Loucy (cell line): ENCODE measurements at regions not wholly inside any gene's neighbourhood (a gene's known extent, or its start where the extent isn't known, plus 50 kb on each side); places are given as distances from the start of the nearest gene placed in this dataset.

ENCODE experiments used
- H2AFZ ChIP-seq: fragments of 200-600 bp; sonication (generic); 2 replicates; pipeline ENCODE4 v1.6.0; 2016; ENCODE audit warnings: antibody characterized with exemption, mild to moderate bottlenecking, low read length, moderate library complexity
- H3F3A ChIP-seq: fragments of 200-600 bp; 2 replicates; pipeline ENCODE4 v1.6.0; 2016; ENCODE audit warnings: antibody characterized with exemption, low read depth, mild to moderate bottlenecking
- H3K27me3 ChIP-seq: fragments of 200-600 bp; sonication (generic); 2 replicates; pipeline ENCODE4 v1.6.1; 2014; ENCODE audit warnings: low read length, mild to moderate bottlenecking; ENCODE audit not compliant: insufficient read depth, poor library complexity, severe bottlenecking
- H3K36me3 ChIP-seq: fragments of 200-600 bp; sonication (generic); 2 replicates; pipeline ENCODE4 v1.6.1; 2016; ENCODE audit warnings: low read length; ENCODE audit not compliant: insufficient read depth
- H3K4me1 ChIP-seq: fragments of 200-600 bp; sonication (generic); 2 replicates; pipeline ENCODE4 v1.5.1; 2014; ENCODE audit warnings: low read length, mild to moderate bottlenecking; ENCODE audit not compliant: insufficient read depth, poor library complexity, severe bottlenecking
- H3K4me2 ChIP-seq: fragments of 200-600 bp; sonication (generic); 2 replicates; pipeline ENCODE4 v1.6.0; 2014; ENCODE audit warnings: antibody characterized with exemption, low read length, low read depth, mild to moderate bottlenecking; ENCODE audit not compliant: poor library complexity, severe bottlenecking
- H3K4me3 ChIP-seq: fragments of 200-600 bp; sonication (generic); 2 replicates; pipeline ENCODE4 v1.5.1; 2014; ENCODE audit warnings: low read length, mild to moderate bottlenecking, mixed read lengths; ENCODE audit not compliant: poor library complexity, severe bottlenecking
- H3K79me2 ChIP-seq: fragments of 200-600 bp; sonication (generic); 2 replicates; pipeline ENCODE4 v1.6.1; 2014; ENCODE audit warnings: low read length; ENCODE audit not compliant: insufficient read depth
- H3K9ac ChIP-seq: fragments of 200-600 bp; sonication (generic); 2 replicates; pipeline ENCODE4 v1.6.0; 2014; ENCODE audit warnings: mild to moderate bottlenecking, low read depth, low read length, moderate library complexity; ENCODE audit not compliant: poor library complexity, severe bottlenecking
- H3K9me2 ChIP-seq: fragments of 200-600 bp; sonication (generic); replicated peaks from 2 replicates; pipeline ENCODE4 v1.6.1; 2016; ENCODE audit warnings: low read depth, low read length, mixed read lengths
- H3K9me3 ChIP-seq: fragments of 200-600 bp; sonication (generic); 2 replicates; pipeline ENCODE4 v1.6.1; 2014; ENCODE audit warnings: mild to moderate bottlenecking, antibody characterized with exemption, low read length, low read depth; ENCODE audit not compliant: insufficient read depth
- H4K20me1 ChIP-seq: fragments of 200-600 bp; sonication (generic); 2 replicates; pipeline ENCODE4 v1.6.0; 2014; ENCODE audit warnings: antibody characterized with exemption, low read length, mild to moderate bottlenecking; ENCODE audit not compliant: insufficient read depth, poor library complexity, severe bottlenecking
- EZH2phosphoT487 ChIP-seq: fragments of 200-600 bp; IDR thresholded peaks from 2 replicates; pipeline ENCODE4 v1.6.1; 2018; ENCODE audit warnings: antibody characterized with exemption, mild to moderate bottlenecking, moderate library complexity, borderline replicate concordance
- TF ChIP-seq, protein P1 (sequence below): fragments of 200-600 bp; sonication (generic); conservative IDR thresholded peaks from 2 replicates; pipeline ENCODE4 v1.5.1; 2014; ENCODE audit warnings: mild to moderate bottlenecking, antibody characterized with exemption, low read length

- H3K9me2 ChIP-seq, result no peaks in the 10 kb centered on the region
- H3K79me2 ChIP-seq, result no peaks in the 10 kb centered on the region
- no peaks in the 10 kb centered on the region for H4K20me1 ChIP-seq
- H3F3A ChIP-seq, result no peaks in the 10 kb centered on the region
- no peak overlapping the region for H3K9ac ChIP-seq
- H3K36me3 ChIP-seq, result no peaks in the 10 kb centered on the region
- H3K4me2 ChIP-seq, result no peak overlapping the region
- H3K9me3 ChIP-seq, result no peaks in the 10 kb centered on the region
- TF ChIP-seq, protein P1, sequence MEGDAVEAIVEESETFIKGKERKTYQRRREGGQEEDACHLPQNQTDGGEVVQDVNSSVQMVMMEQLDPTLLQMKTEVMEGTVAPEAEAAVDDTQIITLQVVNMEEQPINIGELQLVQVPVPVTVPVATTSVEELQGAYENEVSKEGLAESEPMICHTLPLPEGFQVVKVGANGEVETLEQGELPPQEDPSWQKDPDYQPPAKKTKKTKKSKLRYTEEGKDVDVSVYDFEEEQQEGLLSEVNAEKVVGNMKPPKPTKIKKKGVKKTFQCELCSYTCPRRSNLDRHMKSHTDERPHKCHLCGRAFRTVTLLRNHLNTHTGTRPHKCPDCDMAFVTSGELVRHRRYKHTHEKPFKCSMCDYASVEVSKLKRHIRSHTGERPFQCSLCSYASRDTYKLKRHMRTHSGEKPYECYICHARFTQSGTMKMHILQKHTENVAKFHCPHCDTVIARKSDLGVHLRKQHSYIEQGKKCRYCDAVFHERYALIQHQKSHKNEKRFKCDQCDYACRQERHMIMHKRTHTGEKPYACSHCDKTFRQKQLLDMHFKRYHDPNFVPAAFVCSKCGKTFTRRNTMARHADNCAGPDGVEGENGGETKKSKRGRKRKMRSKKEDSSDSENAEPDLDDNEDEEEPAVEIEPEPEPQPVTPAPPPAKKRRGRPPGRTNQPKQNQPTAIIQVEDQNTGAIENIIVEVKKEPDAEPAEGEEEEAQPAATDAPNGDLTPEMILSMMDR, result no peak
- no peak for TF ChIP-seq EZH2phosphoT487
- no peaks in the 10 kb centered on the region for H3K27me3 ChIP-seq
- H3K4me3 ChIP-seq, result no peak overlapping the region
- no peak overlapping the region for H2AFZ ChIP-seq
- H3K4me1 ChIP-seq, result no peaks in the 10 kb centered on the region
Observed at GRCh38 chr1:43083375-43083891, 88.7 kb downstream of the EBNA1BP2 start.

DNA sequence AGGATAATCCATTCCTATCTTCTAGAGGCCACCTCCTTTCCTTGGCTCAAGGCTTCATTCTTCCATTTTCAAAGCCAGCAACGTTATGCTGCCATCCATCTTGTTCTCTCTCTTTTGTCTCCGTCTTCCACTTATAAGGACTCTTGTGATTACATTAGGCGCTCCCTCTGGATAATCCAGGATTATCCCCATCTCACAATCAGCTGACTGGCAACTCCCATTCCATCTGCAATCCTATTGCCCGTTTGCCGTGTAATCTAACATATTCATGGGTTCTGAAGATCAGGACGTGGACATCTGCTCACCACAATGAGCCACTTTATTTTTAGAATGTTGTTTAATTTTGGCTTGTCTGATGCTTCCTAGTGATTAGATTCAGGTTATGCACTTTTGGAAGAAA, 89.3 kb downstream of the EBNA1BP2 start:
- Histone ChIP-seq H3K4me3 (no peak overlapping the region), H3K9me2 (no peaks in the 10 kb centered on the region), H3F3A (no peaks in the 10 kb centered on the region), H4K20me1 (no peaks in the 10 kb centered on the region), H3K36me3 (no peaks in the 10 kb centered on the region), H2AFZ (no peak overlapping the region), H3K9ac (no peak overlapping the region), H3K27me3 (no peaks in the 10 kb centered on the region), H3K4me2 (no peak overlapping the region), H3K9me3 (no peaks in the 10 kb centered on the region), H3K4me1 (no peaks in the 10 kb centered on the region), H3K79me2 (no peaks in the 10 kb centered on the region)
- no peak for TF ChIP-seq EZH2phosphoT487
- TF ChIP-seq, protein P1, result no peak

GRCh38 chr1:43077273-43077672, 94.8 kb downstream of the EBNA1BP2 start:
- no peak overlapping the region for H2AFZ ChIP-seq
- no peak overlapping the region for H3K4me2 ChIP-seq

More at GRCh38 chr1:43077273-43077672, 94.8 kb downstream of the EBNA1BP2 start:
- H3K4me1 ChIP-seq, result no peaks in the 10 kb centered on the region
- H3K27me3 ChIP-seq, result no peaks in the 10 kb centered on the region
- H3K4me3 ChIP-seq, result no peak overlapping the region
- no peaks in the 10 kb centered on the region for H3K9me3 ChIP-seq
- no peak overlapping the region for H3K9ac ChIP-seq
- H3K9me2 ChIP-seq, result no peaks in the 10 kb centered on the region
- no peaks in the 10 kb centered on the region for H3K36me3 ChIP-seq
- no peaks in the 10 kb centered on the region for H3K79me2 ChIP-seq
- TF ChIP-seq, protein P1, result no peak
- TF ChIP-seq EZH2phosphoT487, result no peak
- H3F3A ChIP-seq, result no peaks in the 10 kb centered on the region
- H4K20me1 ChIP-seq, result no peaks in the 10 kb centered on the region
